HG03460 (cell line): ENCODE measurements at regions not wholly inside any gene's neighbourhood (a gene's known extent, or its start where the extent isn't known, plus 50 kb on each side); places are given as distances from the start of the nearest gene placed in this dataset.
A peak's percentile ranks its signal among the peaks of the same experiment; 100 is the strongest.

Source experiments
- ATAC-seq: cut with Tn5 transposase; IDR thresholded peaks from one replicate; pipeline ENCODE4 v1.9.1; 2021; ENCODE audit not compliant: unreplicated experiment

DNA sequence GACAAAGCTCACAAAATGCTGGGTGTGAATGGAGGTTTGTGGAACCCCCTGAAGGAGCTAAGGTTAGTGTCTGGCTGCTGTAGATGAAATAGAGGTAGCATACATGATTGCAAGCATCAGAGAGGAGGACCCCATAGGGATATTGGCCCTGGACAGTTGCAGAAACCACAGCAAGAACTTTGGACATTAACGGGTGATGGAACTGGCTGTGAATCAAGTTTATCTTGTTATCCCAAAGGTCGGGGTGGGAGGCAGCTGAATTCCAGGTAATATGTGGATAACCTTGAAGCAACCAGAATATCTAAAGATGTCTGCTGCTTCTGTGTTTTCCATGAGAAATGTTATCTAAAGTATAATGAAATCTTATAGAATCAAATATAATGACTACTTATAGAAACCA, 447.7 kb downstream of the ZSWIM6 start:
- ATAC-seq, result no peak

DNA sequence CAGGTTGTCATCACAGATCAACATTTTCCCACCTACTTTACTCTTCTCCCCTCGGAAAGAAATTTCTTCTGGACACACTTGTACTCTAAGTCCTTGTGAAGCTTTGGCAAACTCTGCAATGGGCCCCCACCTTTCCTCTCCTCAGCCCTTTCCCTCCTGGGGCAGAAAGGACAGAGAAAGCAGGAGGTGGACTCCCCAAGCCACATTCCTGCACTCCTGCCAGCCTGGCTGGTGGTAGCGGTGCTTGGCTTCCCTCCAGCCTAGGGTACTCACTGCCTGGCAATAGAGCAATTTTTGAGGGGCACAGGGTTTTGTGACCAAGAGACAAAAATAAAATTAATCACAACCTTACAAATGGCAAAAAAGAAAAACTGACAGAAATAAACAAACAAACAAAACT, 451.4 kb downstream of the ZSWIM6 start:
- no peak for ATAC-seq

DNA sequence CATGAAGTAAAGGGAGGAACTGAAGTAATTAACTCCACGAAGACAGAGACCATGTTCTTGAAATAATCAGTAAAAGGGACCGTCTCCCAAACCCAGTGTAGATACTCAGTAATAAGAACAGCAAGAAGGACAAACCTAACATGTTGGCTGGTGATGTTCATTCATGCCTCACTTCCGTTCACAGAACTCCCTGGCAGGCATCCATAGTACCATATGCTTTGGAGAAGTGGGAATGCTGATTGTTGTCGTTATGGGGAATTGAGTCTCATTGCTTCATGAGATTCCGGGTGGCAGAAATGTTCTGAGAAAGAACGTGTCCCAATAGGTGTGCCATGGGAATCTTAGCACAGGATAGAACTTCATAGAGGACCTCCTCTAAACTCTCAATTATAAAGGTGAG, 452.3 kb downstream of the ZSWIM6 start:
- ATAC-seq, result no peak

DNA sequence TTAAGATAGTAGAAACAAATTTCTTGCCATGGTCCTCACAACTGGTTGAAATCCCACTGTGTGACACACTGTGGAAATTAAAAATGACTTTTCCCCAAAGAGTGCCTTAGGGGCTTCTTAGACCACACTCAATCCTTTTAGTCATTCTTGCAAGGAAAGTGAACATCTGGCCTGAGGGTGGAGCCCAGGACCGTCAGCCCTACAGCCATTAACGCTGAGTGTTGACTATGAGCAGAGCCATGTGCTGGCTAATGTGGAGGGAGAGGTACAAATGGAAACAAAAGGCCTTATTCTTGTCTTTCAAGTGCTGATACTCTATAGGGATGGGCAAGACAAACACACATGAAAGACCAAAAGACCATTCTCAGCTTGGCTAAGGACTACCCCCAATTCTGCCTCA, 456.5 kb downstream of the ZSWIM6 start:
- no peak for ATAC-seq

DNA sequence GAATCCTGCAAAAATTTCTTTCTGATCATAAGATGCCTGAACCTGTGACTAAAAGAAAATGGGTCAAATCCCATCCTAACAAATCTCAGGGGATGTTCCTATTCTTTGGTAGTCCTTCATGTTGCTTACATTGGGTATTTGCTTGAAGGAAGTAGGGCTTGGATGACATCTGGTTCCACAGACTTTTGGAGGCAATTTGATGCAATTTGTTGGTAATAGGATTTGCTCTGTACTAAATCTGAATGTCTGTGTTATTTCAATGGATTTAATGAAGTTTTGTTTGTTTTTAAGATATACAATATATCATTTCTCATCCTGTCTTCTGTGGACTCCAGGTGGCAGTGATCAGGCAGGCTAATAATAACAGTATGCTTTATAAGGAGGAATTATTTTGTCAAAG, 457.9 kb downstream of the ZSWIM6 start:
- ATAC-seq, result no peak

DNA sequence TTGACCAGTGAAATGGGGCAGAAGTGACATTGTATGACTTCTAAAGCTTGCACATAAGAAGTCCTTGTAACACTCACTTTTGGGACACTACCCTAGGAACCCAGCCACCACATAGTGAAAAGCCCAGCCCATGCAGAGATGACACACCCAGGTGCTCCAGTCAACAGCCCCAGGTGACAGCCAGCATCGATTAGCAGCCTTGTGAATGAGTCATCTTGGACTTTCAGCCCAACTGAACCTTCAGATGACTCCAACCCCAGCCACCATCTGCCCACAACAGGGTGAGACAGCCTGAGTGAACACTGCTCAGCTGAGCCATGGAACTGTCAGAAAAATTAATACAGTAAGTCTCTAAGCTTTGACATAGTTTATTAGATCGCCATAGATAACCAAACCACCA, 458.6 kb downstream of the ZSWIM6 start:
- peak; percentile 81 for ATAC-seq

DNA sequence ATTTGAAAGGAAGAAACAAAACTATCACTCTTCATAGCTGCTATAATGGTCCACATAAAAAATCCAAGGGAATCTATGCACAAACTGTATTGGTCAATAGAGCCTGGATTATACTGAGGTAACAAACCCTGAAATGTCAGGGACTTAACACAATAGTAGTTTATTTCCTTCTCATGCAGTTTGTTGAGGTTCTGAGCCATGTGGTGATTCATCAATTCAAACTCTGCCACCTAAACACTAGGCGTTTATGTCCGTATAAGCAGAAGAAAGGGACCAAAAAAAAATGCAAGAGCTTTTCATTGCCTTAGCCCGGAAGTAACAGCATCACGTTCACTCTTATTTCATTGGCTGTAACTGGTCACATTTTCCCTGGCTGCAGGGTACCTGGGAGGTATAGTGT, 464.7 kb downstream of the ZSWIM6 start:
- no peak for ATAC-seq

DNA sequence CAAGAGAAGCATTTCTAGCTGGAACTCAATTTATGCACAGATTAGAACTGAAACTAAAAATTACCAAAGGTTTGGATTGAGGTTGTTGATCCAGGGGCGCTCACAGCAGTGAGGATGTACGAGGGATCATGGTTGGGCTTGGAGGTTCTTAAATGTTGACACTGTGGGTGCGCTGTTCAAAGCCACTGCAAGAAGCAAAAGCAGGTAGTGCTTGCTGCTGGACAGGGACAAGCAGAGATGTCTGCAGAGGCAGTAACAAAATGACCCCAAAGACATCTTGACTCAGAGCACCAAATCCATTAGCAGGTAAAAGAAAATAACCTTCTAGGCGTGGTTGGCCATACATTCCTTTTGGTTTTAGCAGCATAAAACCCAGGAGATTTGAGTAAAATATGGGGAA, 468.4 kb downstream of the ZSWIM6 start:
- no peak for ATAC-seq

DNA sequence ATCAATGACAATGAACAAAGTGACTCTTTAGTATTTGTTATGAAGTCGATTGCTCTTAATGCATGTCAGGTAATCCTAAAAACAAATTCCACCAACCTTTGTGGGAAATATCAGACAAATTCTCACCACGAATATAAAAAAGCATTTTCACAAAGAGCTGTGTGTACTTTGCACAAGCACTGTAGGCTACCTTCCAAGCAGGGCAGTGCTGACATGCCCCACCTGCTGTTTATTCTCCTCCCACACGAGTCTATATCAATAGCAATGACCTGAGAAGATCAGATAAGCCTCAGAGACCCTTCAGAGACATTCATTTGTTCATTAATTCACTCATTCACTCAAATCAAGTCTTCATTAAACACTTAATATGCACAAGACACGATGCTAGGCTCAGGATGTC, 469.1 kb downstream of the ZSWIM6 start:
- no peak for ATAC-seq

DNA sequence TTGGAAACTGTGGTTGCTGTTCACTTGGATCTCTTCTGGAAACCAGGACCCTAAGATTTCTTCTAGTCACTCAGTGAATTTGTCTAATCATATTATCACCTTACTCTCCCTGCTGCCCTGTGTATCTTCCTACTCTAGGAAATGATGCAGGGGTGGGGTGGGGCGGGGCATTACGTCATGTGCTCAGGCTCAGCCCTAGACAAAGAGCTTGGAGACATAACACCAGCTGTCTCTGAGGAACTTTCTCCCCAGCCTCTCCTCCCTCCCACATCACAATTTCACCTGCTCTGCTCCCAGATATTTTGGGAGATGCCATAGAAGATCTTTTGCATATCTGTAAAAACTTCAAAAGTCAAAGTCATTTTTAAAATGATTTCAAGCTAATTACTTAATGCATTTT, 470.4 kb downstream of the ZSWIM6 start:
- ATAC-seq, result no peak

DNA sequence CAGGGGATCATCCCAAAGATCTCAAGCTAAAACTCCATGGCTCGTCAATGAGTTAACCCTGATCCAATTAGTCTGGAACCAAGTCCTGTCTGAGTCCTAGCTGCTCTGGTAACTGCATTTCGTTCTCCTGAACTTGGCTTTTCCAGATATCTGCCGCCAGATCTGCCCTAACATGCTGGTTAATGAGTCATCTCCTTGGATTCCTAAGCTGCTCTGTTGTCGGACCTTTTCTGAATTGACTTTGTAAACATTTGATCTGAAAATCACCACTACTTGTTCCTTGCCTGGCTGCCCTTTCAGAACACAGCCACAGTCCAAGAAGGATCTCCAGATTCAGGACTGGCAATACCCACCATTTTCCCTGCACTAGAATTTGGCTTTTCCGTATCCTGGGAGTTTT, 473.0 kb downstream of the ZSWIM6 start:
- ATAC-seq, result no peak

DNA sequence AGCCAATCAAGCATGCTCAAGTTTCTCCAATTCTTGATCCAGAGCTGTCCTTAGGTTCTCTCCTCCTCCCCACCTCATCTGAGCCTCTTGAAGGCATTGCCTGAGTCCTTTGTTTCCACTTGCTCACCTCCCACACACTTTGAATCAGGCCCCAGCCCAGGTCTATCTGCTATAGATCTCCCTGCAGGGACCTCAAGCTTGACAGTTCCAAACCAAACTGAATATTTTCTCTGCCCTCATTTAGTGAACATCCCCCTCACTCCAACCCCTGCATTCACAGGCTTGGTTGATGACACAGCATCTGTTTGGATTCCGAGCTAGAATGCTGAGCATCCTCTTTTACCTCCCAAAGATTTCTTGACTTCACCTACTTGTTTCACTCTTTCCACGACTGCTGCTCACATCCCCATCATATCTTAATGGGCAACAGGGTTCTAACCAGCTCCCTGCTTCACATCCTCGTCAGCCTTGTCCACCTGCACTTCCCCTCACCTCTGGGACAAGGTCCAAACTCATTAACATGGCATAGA, 474.5 kb downstream of the ZSWIM6 start:
- ATAC-seq, result no peak

DNA sequence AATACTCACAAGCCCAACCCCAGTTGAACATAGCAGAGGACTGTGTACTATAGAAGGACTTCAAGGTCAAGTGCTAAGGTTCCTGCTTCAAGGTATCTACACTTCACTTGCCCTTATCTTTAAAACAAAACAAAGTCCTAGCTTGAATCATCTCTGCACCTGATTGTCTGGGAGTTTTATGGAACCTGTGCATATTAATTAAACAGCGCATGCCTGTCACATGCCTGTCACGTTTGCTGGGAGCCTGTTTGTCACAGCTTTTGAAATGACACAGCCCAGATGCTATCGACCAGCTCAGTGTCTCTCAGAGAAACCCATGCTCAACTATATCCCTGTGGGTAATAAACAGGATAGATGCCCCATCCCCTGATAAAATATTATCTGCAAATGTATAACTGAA, 476.0 kb downstream of the ZSWIM6 start:
- ATAC-seq, result no peak

DNA sequence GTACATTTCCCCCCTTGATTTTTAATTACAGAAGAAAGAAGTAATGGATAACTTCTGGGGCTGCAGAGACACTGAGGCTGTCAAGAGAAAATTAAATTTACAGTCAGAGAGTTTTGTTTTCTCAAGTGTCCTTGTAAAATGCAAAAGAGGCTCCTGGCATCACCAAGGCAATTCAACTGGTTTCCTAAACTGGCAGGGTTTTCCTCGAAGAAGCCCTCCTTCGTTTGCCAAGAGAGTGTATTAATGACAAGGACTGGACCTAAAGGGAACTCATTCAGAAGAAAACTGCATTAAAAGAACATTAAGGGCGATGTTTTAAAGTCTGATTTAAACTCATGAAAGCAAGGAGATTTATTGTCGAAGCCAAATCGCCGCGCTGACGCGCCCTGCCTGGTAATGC, 476.9 kb downstream of the ZSWIM6 start:
- no peak for ATAC-seq

DNA sequence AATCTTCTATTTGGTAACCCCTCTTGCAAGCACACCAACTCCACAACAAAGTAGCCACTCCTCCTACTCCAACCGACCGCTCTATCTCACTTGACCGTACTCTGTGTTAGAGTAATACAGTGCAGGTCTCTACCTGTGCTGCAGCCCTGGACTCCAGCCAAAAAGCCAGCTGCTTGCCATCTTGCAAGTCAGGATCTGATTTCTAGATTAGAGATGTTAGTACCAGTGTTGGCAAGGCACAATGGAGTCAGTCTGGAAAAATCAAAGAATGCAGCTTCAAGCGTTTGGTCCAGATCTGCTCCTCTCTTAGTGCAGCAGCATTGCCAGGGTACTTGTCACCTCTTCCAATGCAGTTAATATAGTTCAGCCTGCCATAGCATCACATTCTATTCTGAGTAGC, 477.6 kb downstream of the ZSWIM6 start:
- no peak for ATAC-seq

DNA sequence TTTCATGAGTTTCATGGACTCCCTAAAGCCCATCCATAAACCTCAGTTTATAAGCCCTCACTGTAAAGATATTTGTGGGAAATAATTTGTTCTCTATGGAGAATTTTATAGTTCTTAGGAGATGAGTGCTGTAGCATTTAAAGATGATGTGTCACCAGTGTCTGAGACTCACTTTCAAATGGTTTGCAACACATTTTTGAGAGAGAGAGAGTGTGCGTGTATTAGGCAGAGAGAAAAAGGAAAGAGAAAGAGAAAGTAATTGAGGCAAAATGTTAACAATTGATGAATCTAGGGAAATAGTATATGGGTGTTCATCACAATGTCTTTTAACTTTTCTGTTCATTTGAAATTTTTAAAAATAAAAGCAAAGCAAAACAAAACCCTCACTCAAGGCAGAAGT, 479.0 kb downstream of the ZSWIM6 start:
- no peak for ATAC-seq

DNA sequence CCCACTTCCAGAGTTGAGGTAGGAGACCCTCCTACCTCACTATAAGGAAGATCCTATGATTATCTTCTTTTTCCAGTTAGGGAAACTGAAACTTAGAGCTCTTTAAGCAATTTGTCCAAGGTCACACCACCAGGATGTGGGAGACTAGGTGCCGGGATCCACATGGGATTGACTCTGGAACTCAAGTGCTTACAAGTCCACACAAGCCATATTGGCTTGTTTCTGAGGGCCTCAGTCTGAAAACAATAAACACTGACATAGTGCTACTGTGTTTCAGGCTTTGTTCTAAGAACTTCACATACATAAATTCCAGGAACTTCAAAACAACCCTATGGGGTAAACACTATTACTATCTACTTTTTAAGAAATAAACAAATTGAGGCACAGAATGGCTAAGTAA, 481.3 kb downstream of the ZSWIM6 start:
- no peak for ATAC-seq

DNA sequence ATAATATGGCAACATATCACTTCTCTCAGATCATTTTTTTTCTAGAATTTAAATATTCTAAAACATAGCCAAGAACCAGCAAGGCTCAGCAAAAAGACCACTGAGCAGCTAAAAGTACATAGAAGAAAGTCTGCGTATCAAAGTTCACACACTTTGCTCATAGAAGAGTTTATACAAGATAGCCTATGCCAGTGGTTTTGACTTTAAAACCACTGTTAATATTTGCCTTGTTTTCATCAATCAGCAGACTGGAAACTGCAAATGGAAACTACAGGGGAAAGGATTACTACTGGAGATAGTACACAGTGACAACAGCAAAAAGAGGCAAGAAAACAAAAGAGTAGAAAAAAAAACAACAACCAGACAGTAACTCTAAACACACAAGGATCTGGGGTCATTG, 483.3 kb downstream of the ZSWIM6 start:
- no peak for ATAC-seq

DNA sequence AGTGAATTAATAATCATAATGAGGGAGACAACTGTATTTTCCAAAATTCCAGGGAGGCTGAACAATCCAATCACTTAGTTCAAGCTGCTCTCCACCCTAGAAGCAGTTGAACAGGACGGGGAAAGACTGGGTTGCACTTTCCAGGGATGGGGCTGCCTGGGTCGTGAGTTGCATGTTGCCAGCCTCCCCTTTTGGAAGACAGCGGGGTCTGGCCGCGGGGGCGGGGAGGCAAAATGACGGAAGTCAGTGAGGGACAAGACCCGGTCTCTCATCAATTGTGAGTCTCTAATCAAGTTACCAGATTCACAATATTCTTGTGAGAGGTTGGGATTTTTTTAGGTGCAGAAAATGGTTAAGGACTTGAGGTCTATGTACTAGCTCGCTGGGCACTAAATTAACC, 484.1 kb downstream of the ZSWIM6 start:
- ATAC-seq, result no peak

DNA sequence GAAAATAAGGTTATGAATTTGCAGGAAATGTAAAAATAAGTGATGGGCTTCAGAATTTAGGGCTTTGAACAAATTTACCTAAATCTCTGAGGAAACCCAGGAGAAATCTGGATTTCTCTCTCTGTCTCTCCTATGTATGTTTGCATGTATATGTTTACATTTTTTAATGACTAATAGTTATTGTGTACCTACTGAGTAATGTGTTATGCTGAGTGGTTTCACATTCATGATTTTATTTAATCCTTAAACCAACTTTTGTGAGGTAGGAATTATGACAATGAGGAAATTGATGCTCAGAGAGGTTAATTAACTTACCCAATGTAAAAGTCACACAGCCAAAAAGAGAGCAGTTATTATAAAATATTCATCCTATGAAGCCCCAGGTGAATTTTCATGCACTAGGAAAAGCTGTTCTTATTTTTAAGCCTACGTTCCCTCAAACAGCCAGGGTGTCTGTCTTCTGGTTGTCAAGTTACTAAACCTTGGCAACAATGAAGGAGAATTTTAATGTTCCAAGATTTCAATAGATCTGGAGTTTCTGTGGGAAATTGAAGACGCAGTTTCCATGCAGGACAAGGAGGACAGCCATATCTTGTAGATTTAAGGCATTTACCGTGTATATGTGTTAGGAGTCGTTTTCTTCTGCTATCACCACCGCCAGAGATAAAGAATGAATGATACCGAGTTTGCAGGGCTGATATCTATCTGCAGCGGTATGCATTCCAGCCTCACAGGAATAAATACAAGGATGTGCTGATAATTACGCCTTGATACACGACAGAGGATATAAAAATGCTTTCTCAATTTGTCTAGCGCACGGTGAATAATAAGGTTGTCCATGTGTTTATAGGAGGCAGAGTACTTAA, 484.8 kb downstream of the ZSWIM6 start:
- ATAC-seq, result no peak

DNA sequence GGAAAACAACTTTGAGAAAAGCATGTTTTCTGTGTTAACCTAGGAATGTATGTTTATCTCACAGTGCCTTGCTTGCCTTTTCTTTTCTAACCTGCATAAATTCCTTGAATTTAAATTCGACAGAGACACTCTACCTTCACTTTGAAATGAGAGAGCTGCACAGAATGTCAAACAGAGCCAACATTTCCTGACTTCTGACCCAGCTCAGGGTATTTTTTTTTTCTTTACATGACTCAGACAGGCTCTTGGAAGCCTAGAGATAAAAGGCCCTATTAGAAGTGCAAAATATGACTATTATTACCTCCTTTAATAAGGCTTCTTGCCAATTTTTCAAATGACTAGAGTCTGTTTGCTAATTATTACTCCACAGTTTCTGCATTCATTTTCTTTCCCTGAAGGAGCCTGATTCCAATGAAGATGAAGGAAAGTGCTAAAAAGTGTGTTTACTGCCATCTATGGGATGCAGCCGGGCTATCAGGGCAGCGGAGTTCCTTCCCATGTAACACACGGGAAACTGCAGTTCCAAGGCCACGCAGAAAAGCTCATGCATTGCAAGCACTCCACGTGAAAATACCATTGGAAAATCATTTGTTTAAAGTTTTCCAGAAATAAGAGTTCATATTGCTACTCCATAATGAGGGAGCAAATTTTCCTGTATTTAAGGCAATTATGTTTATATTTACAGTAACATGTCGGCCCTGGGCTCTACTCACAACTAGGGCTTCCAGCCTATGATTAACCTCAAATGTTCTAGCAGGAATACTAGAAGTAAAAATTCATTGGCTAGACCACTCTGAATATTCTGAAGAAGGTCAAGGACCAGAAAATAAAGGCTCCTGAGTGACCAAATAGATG, 485.6 kb downstream of the ZSWIM6 start:
- ATAC-seq, result no peak

DNA sequence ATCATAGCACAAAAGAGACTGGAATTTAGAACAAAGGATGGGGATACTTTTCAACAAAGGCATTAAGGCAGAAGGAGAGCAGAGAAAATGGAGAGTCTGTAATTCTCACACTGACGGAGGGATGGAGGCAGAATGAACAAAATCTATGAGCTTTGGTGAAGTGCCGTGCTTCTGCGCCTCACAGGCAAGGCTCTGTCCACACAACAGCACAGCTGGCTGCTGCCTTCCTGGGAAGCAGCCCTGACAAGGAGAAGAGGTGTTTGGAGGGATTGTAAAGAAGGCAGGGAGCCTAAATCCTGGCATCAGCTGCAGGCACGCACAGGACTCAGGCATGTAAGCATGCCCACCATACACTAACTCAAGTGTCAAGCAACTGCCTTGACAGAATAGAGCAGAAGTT, 485.2 kb upstream of the KIF2A start:
- ATAC-seq, result no peak
